ENCODE measurements at regions not wholly inside any gene's neighbourhood (a gene's known extent, or its start where the extent isn't known, plus 50 kb on each side); places are given as distances from the start of the nearest gene placed in this dataset.

DNA sequence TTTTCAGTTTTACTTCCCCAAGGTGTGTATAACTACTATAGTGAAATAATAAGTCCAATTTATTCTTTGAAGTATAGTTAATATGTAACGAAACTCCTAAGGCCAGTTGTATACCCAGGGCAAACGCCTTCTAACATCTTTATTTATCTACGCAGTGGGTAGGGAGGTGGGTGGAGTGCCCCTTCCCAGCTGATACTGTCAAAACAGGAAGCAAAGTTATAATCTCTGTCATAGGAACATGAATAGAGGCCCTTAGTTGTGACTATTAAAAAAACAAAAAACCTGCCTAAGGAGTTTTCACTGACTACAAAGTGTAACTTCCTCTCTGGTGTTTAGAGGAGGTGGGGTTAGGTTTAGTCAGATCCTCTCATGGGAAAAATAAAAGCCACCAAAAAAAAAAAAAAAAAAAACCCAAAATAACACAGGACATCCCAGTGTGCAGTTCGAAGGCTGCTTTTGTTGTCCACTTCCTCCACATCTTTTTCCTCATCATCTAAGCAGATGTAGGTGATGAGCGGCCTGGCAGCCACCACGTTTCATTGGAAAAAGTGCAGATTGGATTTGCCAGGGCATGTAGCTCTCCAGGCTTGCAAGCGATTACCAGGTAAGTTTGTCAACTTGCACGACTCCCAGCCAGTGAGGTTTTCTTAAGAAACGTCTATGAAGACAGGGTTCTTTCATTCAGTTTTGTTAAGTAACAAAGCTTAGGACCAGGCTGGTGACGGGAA lies 58.7 kb downstream of the UTRN start:
- no peak overlapping the region for H3K56ac ChIP-seq (replicated peaks; ENCODE audit: insufficient read length, low read depth, low read length)
- no peak for FAIRE-seq
- no peak for TF ChIP-seq CBX8 (IDR thresholded peaks at IDR 0.05; ENCODE audit: borderline replicate concordance, low read depth, low read length)
- TF ChIP-seq CREB1 (IDR thresholded peaks at IDR 0.05), result no peak
- no peak for TF ChIP-seq POLR2A (IDR thresholded peaks at IDR 0.05; ENCODE audit: control extremely low read depth in 1 of 2, low read depth in 2 of 2, low read length in 2 of 2)
- TF ChIP-seq JUN (IDR thresholded peaks at IDR 0.05; ENCODE audit: low read depth, low read length), result no peak
- TF ChIP-seq, protein P1, sequence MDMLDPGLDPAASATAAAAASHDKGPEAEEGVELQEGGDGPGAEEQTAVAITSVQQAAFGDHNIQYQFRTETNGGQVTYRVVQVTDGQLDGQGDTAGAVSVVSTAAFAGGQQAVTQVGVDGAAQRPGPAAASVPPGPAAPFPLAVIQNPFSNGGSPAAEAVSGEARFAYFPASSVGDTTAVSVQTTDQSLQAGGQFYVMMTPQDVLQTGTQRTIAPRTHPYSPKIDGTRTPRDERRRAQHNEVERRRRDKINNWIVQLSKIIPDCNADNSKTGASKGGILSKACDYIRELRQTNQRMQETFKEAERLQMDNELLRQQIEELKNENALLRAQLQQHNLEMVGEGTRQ (IDR thresholded peaks at IDR 0.05; ENCODE audit: low read length), result no peak
- TF ChIP-seq POLR2AphosphoS5 (IDR thresholded peaks at IDR 0.05; ENCODE audit: low read depth, low read length), result no peak
- TF ChIP-seq KDM1A (IDR thresholded peaks at IDR 0.05; ENCODE audit: borderline replicate concordance, low read length), result no peak
- TF ChIP-seq MAFK (IDR thresholded peaks at IDR 0.05; ENCODE audit: low read depth, low read length), result no peak
- TF ChIP-seq TCF12 (IDR thresholded peaks at IDR 0.05; ENCODE audit: low read depth, low read length), result no peak
- no peak for TF ChIP-seq GABPA (IDR thresholded peaks at IDR 0.05; ENCODE audit: borderline replicate concordance, insufficient read depth, low read length)
- TF ChIP-seq CTBP2 (IDR thresholded peaks at IDR 0.05; ENCODE audit: borderline replicate concordance, insufficient read depth, insufficient read length, low read length), result no peak
- no peak for TF ChIP-seq SAP30 (IDR thresholded peaks at IDR 0.05; ENCODE audit: insufficient read depth, insufficient replicate concordance, low read length)

More for the DNA sequence above, 58.7 kb downstream of the UTRN start:
- no peak overlapping the region for H2BK12ac ChIP-seq (ENCODE audit: low read depth, low read length)
- peaks cover 5 to 46% of the 10 kb centered on the region in 2 experiments; a peak in 3 of 4 replicates for H3K79me2 ChIP-seq (ENCODE audit: control insufficient read depth in 1 of 2, insufficient read depth in 2 of 2, low read length in 2 of 2)
- DNase-seq (ENCODE audit: low read depth in 1 of 2, low spot score in 2 of 2), result no peak
- no peak overlapping the region for H2AFZ ChIP-seq (ENCODE audit: low read length)
- 88% methylated on average over 10 of the region's 10 CpGs; no CpG with 5 or more reads in 1 of the 2 experiments for WGBS, 2 experiments (ENCODE audit: extremely low coverage in 1 of 2, insufficient coverage in 1 of 2, insufficient read length in 1 of 2, insufficient replicate concordance in 2 of 2, low coverage in 1 of 2, low lambda C conversion rate in 2 of 2, missing lambda C conversion rate in 1 of 2)
- peak overlapping the region; percentile 30 for H2BK120ac ChIP-seq (replicated peaks; ENCODE audit: low read depth, low read length)
- peak overlapping the region; percentile 45; the same call in 1 of the 2 replicates for H2BK5ac ChIP-seq (ENCODE audit: low read depth, low read length)
- H3K4me2 ChIP-seq (ENCODE audit: insufficient read depth in 1 of 2, low read depth in 2 of 2, low read length in 2 of 2), result no peak overlapping the region
- no peaks in the 10 kb centered on the region for H3K27me3 ChIP-seq (replicated peaks in 1 of 4; ENCODE audit: control insufficient read depth in 3 of 4, extremely low read depth in 1 of 4, insufficient read depth in 3 of 4, low read length in 3 of 4)
- peaks cover 1 to 6% (median 3%) of the 10 kb centered on the region in 4 experiments; a peak in 4 of 7 replicates for H3K4me1 ChIP-seq (replicated peaks in 1 of 4; ENCODE audit: control insufficient read depth in 3 of 4, insufficient read depth in 4 of 4, low read length in 3 of 4)
- ChIA-PET CTCF (ENCODE audit: partially characterized antibody) (interaction anchor here (0.7 to 1.3 kb wide), 2 partner anchors 30 to 136 kb away, joined by 3 read pairs; no protein-coding TSS in a partner anchor), POLR2A (ENCODE audit: partially characterized antibody) (interaction anchor here (0.7 to 1.5 kb wide), 4 partner anchors 9 to 71 kb away, joined by 3 to 5 read pairs (median 3); no protein-coding TSS in a partner anchor)
- H4K20me1 ChIP-seq (replicated peaks in 1 of 2; ENCODE audit: control insufficient read depth in 1 of 2, insufficient read depth in 2 of 2, low read length in 2 of 2), result peaks cover 0 to 3% of the 10 kb centered on the region in 2 experiments
- no peak overlapping the region for H2BK20ac ChIP-seq (ENCODE audit: low read length)
- H4K8ac ChIP-seq (ENCODE audit: extremely low read depth, insufficient read depth, low read length), result no peak overlapping the region
- H3K23me2 ChIP-seq (ENCODE audit: low read depth, low read length), result no peaks in the 10 kb centered on the region; the same call in 1 of the 2 replicates
- no peak overlapping the region for H3K14ac ChIP-seq (ENCODE audit: insufficient read length)
- H3K23ac ChIP-seq (ENCODE audit: insufficient read length), result no peak overlapping the region
- H3K4me3 ChIP-seq (ENCODE audit: extremely low read depth in 1 of 4, insufficient read depth in 2 of 4, low read depth in 3 of 4, low read length in 4 of 4), result no peak overlapping the region
- H2AK5ac ChIP-seq (ENCODE audit: low read depth, low read length), result peak overlapping the region; percentile 78; the same call in 1 of the 2 replicates
- H3K79me1 ChIP-seq (ENCODE audit: low read depth, low read length), result peaks cover 4% of the 10 kb centered on the region
- no peak overlapping the region for H3K9ac ChIP-seq (replicated peaks in 1 of 4; ENCODE audit: extremely low read depth in 1 of 4, low read depth in 3 of 4, low read length in 3 of 4)
- no peak overlapping the region for H3K18ac ChIP-seq (ENCODE audit: extremely low read depth, low read length)
- H3K27ac ChIP-seq (ENCODE audit: low read depth, low read length), result no peak overlapping the region; the same call in 1 of the 2 replicates
- H2BK15ac ChIP-seq (ENCODE audit: low read length), result no peak overlapping the region
- no peak overlapping the region for H4K5ac ChIP-seq (ENCODE audit: insufficient read length, low read depth, low read length)
- H4K91ac ChIP-seq (replicated peaks; ENCODE audit: insufficient read length, low read length), result no peak overlapping the region
- no peak overlapping the region for H3K4ac ChIP-seq (replicated peaks; ENCODE audit: insufficient read length, low read depth, low read length)
- no peaks in the 10 kb centered on the region for H3K9me3 ChIP-seq (ENCODE audit: insufficient read depth in 2 of 2, low read depth in 1 of 2, low read length in 1 of 2)
- H3K36me3 ChIP-seq (ENCODE audit: control insufficient read depth in 2 of 4, insufficient read depth in 4 of 4, low read length in 3 of 4), result no peaks in the 10 kb centered on the region

All from H1 (cell line).